H1 (cell line): ENCODE measurements at regions not wholly inside any gene's neighbourhood (a gene's known extent, or its start where the extent isn't known, plus 50 kb on each side); places are given as distances from the start of the nearest gene placed in this dataset.

Experiments
- CTCF ChIA-PET: fragments of 300-600 bp; sonication (Branson Sonifier 250); formaldehyde crosslinking; loops from one replicate; lab custom pipeline; 2021; ENCODE audit not compliant: partially characterized antibody; lab: Charles Lee
- POLR2A ChIA-PET: fragments of 300-600 bp; sonication (Branson Sonifier 250); formaldehyde crosslinking; loops from one replicate; lab custom pipeline; 2021; ENCODE audit warnings: inconsistent platforms; ENCODE audit not compliant: partially characterized antibody; lab: Charles Lee
- DNase-seq, 2 experiments: peaks; one replicate each; pipeline versions ENCODE4 v3.0.0 to v3.0.0-alpha.2; 2010 to 2022; ENCODE audit warnings: low spot score in 2 of 2, low read depth in 1 of 2, mixed read lengths in 1 of 2
- FAIRE-seq: peaks from 2 replicates; lab custom pipeline; 2011; peaks lifted over from hg19 to GRCh38; lab: Jason Lieb, UNC
- H2AFZ ChIP-seq: 2 replicates; pipeline ENCODE4 v1.8.1; 2012; ENCODE audit warnings: low read length, inconsistent platforms
- H2AK5ac ChIP-seq: 2 replicates; pipeline ENCODE4 v1.6.1; 2013; ENCODE audit warnings: low read depth, low read length
- H2BK120ac ChIP-seq: replicated peaks from 2 replicates; pipeline ENCODE3; 2013; ENCODE audit warnings: low read depth, low read length, inconsistent platforms
- H2BK12ac ChIP-seq: 2 replicates; pipeline ENCODE4 v1.6.1; 2013; ENCODE audit warnings: low read depth, low read length
- H2BK15ac ChIP-seq: 2 replicates; pipeline ENCODE4 v1.6.1; 2013; ENCODE audit warnings: low read length
- H2BK20ac ChIP-seq: 2 replicates; pipeline ENCODE4 v1.6.1; 2013; ENCODE audit warnings: low read length
- H2BK5ac ChIP-seq: 2 replicates; pipeline ENCODE4 v1.6.1; 2013; ENCODE audit warnings: low read depth, low read length
- H3K14ac ChIP-seq: 2 replicates; pipeline ENCODE4 v1.6.1; 2013; ENCODE audit warnings: inconsistent platforms; ENCODE audit not compliant: insufficient read length
- H3K18ac ChIP-seq: 2 replicates; pipeline ENCODE4 v1.6.1; 2013; ENCODE audit warnings: low read length; ENCODE audit errors: extremely low read depth
- H3K23ac ChIP-seq: 2 replicates; pipeline ENCODE4 v1.6.1; 2013; ENCODE audit warnings: inconsistent platforms; ENCODE audit not compliant: insufficient read length
- H3K23me2 ChIP-seq: 2 replicates; pipeline ENCODE4 v1.6.1; 2013; ENCODE audit warnings: low read depth, low read length
- H3K27ac ChIP-seq: 2 replicates; pipeline ENCODE4 v1.6.1; 2011; ENCODE audit warnings: low read depth, low read length, inconsistent platforms
- H3K27me3 ChIP-seq, 4 experiments: replicated peaks in 1 of 4; 1 replicate in 1 of 4; 2 replicates in 3 of 4; pipeline versions ENCODE4 v1.6.1 to v1.8.1; 2011 to 2013; ENCODE audit warnings: low read length in 3 of 4, mild to moderate bottlenecking in 3 of 4, inconsistent platforms in 2 of 4, mixed read lengths in 2 of 4, moderate library complexity in 1 of 4; ENCODE audit not compliant: control insufficient read depth in 3 of 4, insufficient read depth in 3 of 4; ENCODE audit errors: extremely low read depth in 1 of 4
- H3K36me3 ChIP-seq, 4 experiments: 2 replicates each; pipeline versions ENCODE4 v1.6.1 to v1.8.1; 2011 to 2013; ENCODE audit warnings: mild to moderate bottlenecking in 4 of 4, low read length in 3 of 4, moderate library complexity in 2 of 4, control low read depth in 1 of 4, inconsistent platforms in 1 of 4; ENCODE audit not compliant: insufficient read depth in 4 of 4, control insufficient read depth in 2 of 4
- H3K4ac ChIP-seq: replicated peaks from 2 replicates; pipeline ENCODE3; 2013; ENCODE audit warnings: low read length, low read depth, mixed read lengths, inconsistent platforms; ENCODE audit not compliant: insufficient read length
- H3K4me1 ChIP-seq, 4 experiments: replicated peaks in 1 of 4; 1 replicate in 1 of 4; 2 replicates in 3 of 4; pipeline versions ENCODE4 v1.6.1 to v1.8.1; 2011 to 2013; ENCODE audit warnings: low read length in 3 of 4, inconsistent platforms in 2 of 4, mixed read lengths in 1 of 4; ENCODE audit not compliant: insufficient read depth in 4 of 4, control insufficient read depth in 3 of 4
- H3K4me2 ChIP-seq, 2 experiments: 2 replicates each; pipeline versions ENCODE4 v1.6.1 to v1.8.1; 2011 to 2013; ENCODE audit warnings: low read depth in 2 of 2, low read length in 2 of 2, control low read depth in 1 of 2, inconsistent platforms in 1 of 2, mild to moderate bottlenecking in 1 of 2; ENCODE audit not compliant: insufficient read depth in 1 of 2
- H3K4me3 ChIP-seq, 4 experiments: fragments of 200-600, 300-600 bp in 1 of 4; sonication (generic), shearing (Covaris generic), sonication (Bioruptor Twin) in 1 of 4; 2 replicates each; pipeline versions ENCODE4 v1.5.1 to v1.8.1; 2011 to 2016; ENCODE audit warnings: low read length in 4 of 4, low read depth in 3 of 4, control low read depth in 2 of 4, inconsistent platforms in 2 of 4, mild to moderate bottlenecking in 2 of 4, mixed read lengths in 1 of 4, moderate library complexity in 1 of 4; ENCODE audit not compliant: insufficient read depth in 2 of 4; ENCODE audit errors: extremely low read depth in 1 of 4
- H3K56ac ChIP-seq: replicated peaks from 2 replicates; pipeline ENCODE3; 2013; ENCODE audit warnings: low read depth, mild to moderate bottlenecking, mixed read lengths, low read length, inconsistent platforms; ENCODE audit not compliant: insufficient read length
- H3K79me1 ChIP-seq: 2 replicates; pipeline ENCODE4 v1.6.1; 2013; ENCODE audit warnings: low read depth, low read length, control low read depth
- H3K79me2 ChIP-seq, 2 experiments: 2 replicates each; pipeline versions ENCODE4 v1.6.1 to v1.8.1; 2012 to 2013; ENCODE audit warnings: low read length in 2 of 2, mild to moderate bottlenecking in 2 of 2, inconsistent platforms in 1 of 2; ENCODE audit not compliant: insufficient read depth in 2 of 2, control insufficient read depth in 1 of 2
- H3K9ac ChIP-seq, 4 experiments: replicated peaks in 1 of 4; 1 replicate in 1 of 4; 2 replicates in 3 of 4; pipeline versions ENCODE4 v1.6.1 to v1.8.1; 2011 to 2013; ENCODE audit warnings: low read depth in 3 of 4, low read length in 3 of 4, control low read depth in 2 of 4, mild to moderate bottlenecking in 2 of 4, moderate library complexity in 2 of 4, inconsistent platforms in 1 of 4; ENCODE audit errors: extremely low read depth in 1 of 4
- H3K9me3 ChIP-seq, 2 experiments: 2 replicates each; pipeline versions ENCODE4 v1.6.1 to v1.8.1; 2012 to 2013; ENCODE audit warnings: mild to moderate bottlenecking in 2 of 2, moderate library complexity in 2 of 2, control low read depth in 1 of 2, inconsistent platforms in 1 of 2, low read depth in 1 of 2, low read length in 1 of 2, mixed read lengths in 1 of 2; ENCODE audit not compliant: insufficient read depth in 2 of 2
- H4K20me1 ChIP-seq, 2 experiments: replicated peaks in 1 of 2; 2 replicates each; pipeline versions ENCODE3 to v1.8.1; 2011 to 2013; ENCODE audit warnings: inconsistent platforms in 2 of 2, low read length in 2 of 2, mild to moderate bottlenecking in 1 of 2; ENCODE audit not compliant: insufficient read depth in 2 of 2, control insufficient read depth in 1 of 2
- H4K5ac ChIP-seq: 2 replicates; pipeline ENCODE4 v1.6.1; 2013; ENCODE audit warnings: low read length, low read depth, mixed read lengths, inconsistent platforms; ENCODE audit not compliant: insufficient read length
- H4K8ac ChIP-seq: 2 replicates; pipeline ENCODE4 v1.8.0; 2013; ENCODE audit warnings: mild to moderate bottlenecking, moderate library complexity, low read length, inconsistent platforms; ENCODE audit not compliant: insufficient read depth; ENCODE audit errors: extremely low read depth
- H4K91ac ChIP-seq: replicated peaks from 2 replicates; pipeline ENCODE3; 2013; ENCODE audit warnings: low read length, mixed read lengths, inconsistent platforms; ENCODE audit not compliant: insufficient read length
- BACH1 ChIP-seq: IDR thresholded peaks from 2 replicates; pipeline ENCODE4 v1.6.1; 2012; ENCODE audit warnings: low read length, improper control_type of control experiment
- CTCF ChIP-seq, 3 experiments: IDR thresholded peaks; 1 replicate in 2 of 3; 2 replicates in 1 of 3; pipeline versions ENCODE4 v1.5.1 to v1.6.1; 2011; ENCODE audit warnings: low read length in 3 of 3, mild to moderate bottlenecking in 3 of 3, inconsistent platforms in 2 of 3, low read depth in 1 of 3, moderate library complexity in 1 of 3; ENCODE audit not compliant: insufficient read depth in 1 of 3; ENCODE audit errors: control extremely low read depth in 1 of 3
- JUND ChIP-seq: IDR thresholded peaks from 2 replicates; pipeline ENCODE4 v1.6.1; 2011; ENCODE audit warnings: mild to moderate bottlenecking, improper control_type of control experiment, low read length
- MAX ChIP-seq: IDR thresholded peaks from 2 replicates; pipeline ENCODE4 v1.6.1; 2012; ENCODE audit warnings: inconsistent platforms
- WGBS, 2 experiments: shearing (Covaris generic) in 1 of 2; methylation state at CpG; one replicate each; pipeline versions ENCODE4 v1.1.6 to v1.1.7; 2013 to 2015; ENCODE audit warnings: low lambda C conversion rate in 2 of 2, mixed read lengths in 2 of 2, inconsistent platforms in 1 of 2, low coverage in 1 of 2, missing lambda C conversion rate in 1 of 2; ENCODE audit not compliant: insufficient replicate concordance in 2 of 2, insufficient coverage in 1 of 2, insufficient read length in 1 of 2; ENCODE audit errors: extremely low coverage in 1 of 2, missing lambda C conversion rate in 1 of 2; 5-methylcytosine and 5-hydroxymethylcytosine counted together

- no peak overlapping the region for H3K4me3 ChIP-seq
- H3K23me2 ChIP-seq, result no peaks in the 10 kb centered on the region
- H3K4ac ChIP-seq, result no peak overlapping the region
- H3K23ac ChIP-seq, result no peak overlapping the region
- ChIA-PET POLR2A (no interaction called here), CTCF (no interaction called here)
- no peak overlapping the region for H3K27ac ChIP-seq
- no peak overlapping the region for H2AFZ ChIP-seq
- H2AK5ac ChIP-seq, result no peak overlapping the region
- H3K9me3 ChIP-seq, result no peaks in the 10 kb centered on the region; a peak in 1 of 4 replicates
- no peak overlapping the region for H3K14ac ChIP-seq
- DNase-seq, result no peak
- H3K4me2 ChIP-seq, result no peak overlapping the region
- H2BK120ac ChIP-seq, result no peak overlapping the region
- H2BK15ac ChIP-seq, result no peak overlapping the region
- no peaks in the 10 kb centered on the region for H3K79me2 ChIP-seq
- H2BK5ac ChIP-seq, result no peak overlapping the region
- H3K9ac ChIP-seq, result no peak overlapping the region
- no peaks in the 10 kb centered on the region; a peak in 1 of 7 replicates for H3K4me1 ChIP-seq
- no peaks in the 10 kb centered on the region for H4K20me1 ChIP-seq
- no peak overlapping the region for H4K91ac ChIP-seq
- no peak overlapping the region for H3K18ac ChIP-seq
- no peaks in the 10 kb centered on the region for H3K79me1 ChIP-seq
- H4K5ac ChIP-seq, result no peak overlapping the region
- no peak overlapping the region for H2BK12ac ChIP-seq
- no peak overlapping the region for H2BK20ac ChIP-seq
- no peak overlapping the region for H3K56ac ChIP-seq
- no peak overlapping the region for H4K8ac ChIP-seq
- TF ChIP-seq MAX, result no peak
- TF ChIP-seq JUND, result no peak
- no peak for TF ChIP-seq BACH1
- no peak for TF ChIP-seq CTCF (IDR thresholded peaks at IDR 0.05; ENCODE audit: control extremely low read depth in 1 of 3, insufficient read depth in 1 of 3, low read depth in 1 of 3, low read length in 3 of 3)
- 93% methylated on average over 2 of the region's 2 CpGs; no CpG with 5 or more reads in 1 of the 2 experiments for WGBS, 2 experiments
- FAIRE-seq, result no peak
- H3K36me3 ChIP-seq, result no peaks in the 10 kb centered on the region
- H3K27me3 ChIP-seq, result peaks cover 0 to 3% (median 0%) of the 10 kb centered on the region in 4 experiments; a peak in 1 of 7 replicates
These were observed 106.0 kb upstream of the SYT6 start for GRCh38 chr1:114259511-114260160.
